GM23338 (cell line): ENCODE measurements at regions not wholly inside any gene's neighbourhood (a gene's known extent, or its start where the extent isn't known, plus 50 kb on each side); places are given as distances from the start of the nearest gene placed in this dataset.

Source experiments
- ATAC-seq: fragments of 200-7000 bp; cut with Tn5 transposase; 3 replicates; pipeline ENCODE4 v1.9.1; 2020
- DNase-seq: peaks from one replicate; pipeline ENCODE4 v3.0.0-alpha.2; 2015; ENCODE audit warnings: low spot score
- H2AFZ ChIP-seq: fragments of 200-600 bp; sonication (generic); 2 replicates; pipeline ENCODE4 v1.8.0; 2016; ENCODE audit warnings: antibody characterized with exemption, mild to moderate bottlenecking, moderate library complexity
- H3F3A ChIP-seq: fragments of 200-600 bp; sonication (generic); replicated peaks from 2 replicates; pipeline ENCODE4 v1.8.0; 2017; ENCODE audit warnings: antibody characterized with exemption, mixed run types, low read depth
- H3K27ac ChIP-seq: fragments of 200-600 bp; sonication (generic); 2 replicates; pipeline ENCODE4 v1.6.1; 2016; ENCODE audit warnings: low read depth
- H3K27me3 ChIP-seq: fragments of 200-600 bp; sonication (generic); 2 replicates; pipeline ENCODE4 v1.8.0; 2016; ENCODE audit warnings: mild to moderate bottlenecking, mixed run types, moderate library complexity; ENCODE audit not compliant: insufficient read depth
- H3K36me3 ChIP-seq: fragments of 200-600 bp; sonication (generic); 2 replicates; pipeline ENCODE4 v1.8.0; 2016; ENCODE audit warnings: mild to moderate bottlenecking; ENCODE audit not compliant: insufficient read depth
- H3K4me1 ChIP-seq: fragments of 200-600 bp; sonication (generic); 2 replicates; pipeline ENCODE4 v1.8.0; 2016; ENCODE audit warnings: mild to moderate bottlenecking, moderate library complexity; ENCODE audit not compliant: insufficient read depth
- H3K4me2 ChIP-seq: fragments of 200-600 bp; sonication (generic); 2 replicates; pipeline ENCODE4 v1.7.1; 2017; ENCODE audit warnings: mixed run types
- H3K4me3 ChIP-seq: fragments of 200-600 bp; sonication (generic); 2 replicates; pipeline ENCODE4 v1.6.1; 2016; ENCODE audit warnings: mixed run types
- H3K79me2 ChIP-seq: fragments of 200-600 bp; sonication (generic); replicated peaks from 2 replicates; pipeline ENCODE4 v1.8.0; 2017; ENCODE audit warnings: mild to moderate bottlenecking; ENCODE audit not compliant: insufficient read depth
- H3K9me2 ChIP-seq: fragments of 200-600 bp; sonication (generic); 2 replicates; pipeline ENCODE4 v1.8.0; 2017; ENCODE audit not compliant: insufficient read depth
- H4K20me1 ChIP-seq: fragments of 200-600 bp; sonication (generic); replicated peaks from 2 replicates; pipeline ENCODE4 v1.8.0; 2017; ENCODE audit warnings: mild to moderate bottlenecking; ENCODE audit not compliant: insufficient read depth
- H3K27ac Mint-ChIP-seq: 2 replicates; pipeline ENCODE4 v1.8.0; 2020; ENCODE audit warnings: inconsistent platforms, mild to moderate bottlenecking, moderate library complexity, mixed read lengths
- H3K27me3 Mint-ChIP-seq: 3 replicates; pipeline ENCODE4 v1.8.0; 2022; ENCODE audit warnings: low read depth, mild to moderate bottlenecking, moderate library complexity, mixed read lengths, inconsistent platforms; ENCODE audit not compliant: insufficient read depth, poor library complexity
- H3K36me3 Mint-ChIP-seq: 3 replicates; pipeline ENCODE4 v1.8.0; 2021; ENCODE audit warnings: low read depth, mild to moderate bottlenecking, inconsistent platforms, moderate library complexity, mixed read lengths
- H3K4me1 Mint-ChIP-seq: 3 replicates; pipeline ENCODE4 v1.8.0; 2020; ENCODE audit warnings: mild to moderate bottlenecking, inconsistent platforms, mixed read lengths
- H3K4me3 Mint-ChIP-seq: 3 replicates; pipeline ENCODE4 v1.8.0; 2021; ENCODE audit warnings: moderate library complexity, mild to moderate bottlenecking, inconsistent platforms, mixed read lengths
- H3K9me3 Mint-ChIP-seq: 3 replicates; pipeline ENCODE4 v1.8.0; 2020; ENCODE audit warnings: moderate library complexity, mild to moderate bottlenecking, inconsistent platforms, mixed read lengths
- CREB1 ChIP-seq: fragments of 250-450 bp; sonication (Bioruptor Pico); IDR thresholded peaks from 2 replicates; pipeline ENCODE4 v1.5.0; 2020; ENCODE audit warnings: low read depth, mild to moderate bottlenecking, moderate library complexity
- CTCF ChIP-seq, 2 experiments: fragments of 200-600 bp in 1 of 2; sonication (generic) in 1 of 2; conservative IDR thresholded peaks; 2 replicates each; pipeline versions ENCODE4 v1.5.1 to v1.6.1; 2016 to 2017; ENCODE audit warnings: antibody characterized with exemption in 2 of 2, low read depth in 2 of 2, mild to moderate bottlenecking in 2 of 2, moderate library complexity in 1 of 2
- ETS1 ChIP-seq: IDR thresholded peaks from 2 replicates; pipeline ENCODE4 v1.6.1; 2016; ENCODE audit warnings: antibody characterized with exemption
- EZH2 ChIP-seq: fragments of 200-600 bp; sonication (generic); IDR thresholded peaks from one replicate; pipeline ENCODE4 v1.8.0; 2017; ENCODE audit warnings: antibody characterized with exemption, mild to moderate bottlenecking, low read depth; ENCODE audit not compliant: unreplicated experiment
- EZH2phosphoT487 ChIP-seq: fragments of 200-600 bp; sonication (generic); IDR thresholded peaks from one replicate; pipeline ENCODE4 v1.8.1; 2018; ENCODE audit warnings: antibody characterized with exemption; ENCODE audit not compliant: unreplicated experiment
- JUNB ChIP-seq: IDR thresholded peaks from one replicate; pipeline ENCODE4 v1.6.1; 2016; ENCODE audit warnings: antibody characterized with exemption; ENCODE audit not compliant: unreplicated experiment
- NANOG ChIP-seq: IDR thresholded peaks from 2 replicates; pipeline ENCODE4 v1.6.1; 2016; ENCODE audit warnings: antibody characterized with exemption, borderline replicate concordance
- POLR2AphosphoS5 ChIP-seq: IDR thresholded peaks from 2 replicates; pipeline ENCODE4 v1.6.1; 2016; ENCODE audit warnings: antibody characterized with exemption, low read depth
- REST ChIP-seq: IDR thresholded peaks from one replicate; pipeline ENCODE4 v1.6.1; 2018; ENCODE audit warnings: antibody characterized with exemption; ENCODE audit not compliant: unreplicated experiment
- STAT1 ChIP-seq: IDR thresholded peaks from one replicate; pipeline ENCODE4 v1.6.1; 2016; ENCODE audit warnings: antibody characterized with exemption; ENCODE audit not compliant: unreplicated experiment
- ZNF114 ChIP-seq: fragments of 250-450 bp; sonication (Bioruptor Pico); IDR thresholded peaks from 2 replicates; pipeline ENCODE4 v1.5.0; 2020; ENCODE audit warnings: mild to moderate bottlenecking, moderate library complexity
- ZNF331 ChIP-seq: fragments of 250-450 bp; sonication (Bioruptor Pico); IDR thresholded peaks from 2 replicates; pipeline ENCODE4 v1.5.0; 2020; ENCODE audit warnings: low read depth, mild to moderate bottlenecking, moderate library complexity
- ZNF462 ChIP-seq: fragments of 250-450 bp; sonication (Bioruptor Pico); IDR thresholded peaks from 2 replicates; pipeline ENCODE4 v1.5.0; 2020; ENCODE audit warnings: mild to moderate bottlenecking, moderate library complexity

GRCh38 chr6:163804991-163805390 is 390.5 kb downstream of the QKI start:
- Histone ChIP-seq H3K36me3 (no peaks in the 10 kb centered on the region), H3K4me3 (no peak overlapping the region), H3F3A (no peaks in the 10 kb centered on the region), H3K27me3 (no peaks in the 10 kb centered on the region), H2AFZ (no peak overlapping the region), H3K4me1 (peaks cover 9% of the 10 kb centered on the region; the same call in 1 of the 2 replicates), H3K9me2 (no peaks in the 10 kb centered on the region), H3K27ac (no peak overlapping the region), H3K4me2 (no peak overlapping the region), H4K20me1 (no peaks in the 10 kb centered on the region), H3K79me2 (no peaks in the 10 kb centered on the region)
- H3K4me1 Mint-ChIP-seq, result peaks cover 7% of the 10 kb centered on the region; the same call in 2 of the 3 replicates
- DNase-seq (no peak), ATAC-seq (no peak)
- no peak for TF ChIP-seq CTCF (conservative IDR thresholded peaks at IDR 0.05; ENCODE audit: low read depth in 2 of 2)
- TF ChIP-seq EZH2, result no peak
- TF ChIP-seq JUNB, result no peak
- no peak for TF ChIP-seq EZH2phosphoT487
- no peak for TF ChIP-seq ZNF462
- TF ChIP-seq REST, result no peak
- TF ChIP-seq ZNF114, result no peak
- TF ChIP-seq STAT1, result no peak
- TF ChIP-seq ETS1, result no peak
- TF ChIP-seq POLR2AphosphoS5, result no peak
- no peak for TF ChIP-seq NANOG
- TF ChIP-seq CREB1 (CRISPR knock-in tag), result no peak
- no peak for TF ChIP-seq ZNF331 (CRISPR knock-in tag)
- no peaks in the 10 kb centered on the region for H3K36me3 Mint-ChIP-seq
- no peak overlapping the region for H3K27ac Mint-ChIP-seq
- H3K9me3 Mint-ChIP-seq, result peaks cover 3% of the 10 kb centered on the region; the same call in 2 of the 3 replicates
- no peaks in the 10 kb centered on the region for H3K27me3 Mint-ChIP-seq
- no peak overlapping the region for H3K4me3 Mint-ChIP-seq
